K562 (cell line): ENCODE measurements at regions not wholly inside any gene's neighbourhood (a gene's known extent, or its start where the extent isn't known, plus 50 kb on each side); places are given as distances from the start of the nearest gene placed in this dataset.
"Not testable (repeated sequence)": the region's sequence is repeated elsewhere in the genome, so short reads cannot be mapped to it uniquely, and the experiment has no call there.

Source experiments
- ATAC-seq: fragments of 200-7000 bp; cut with Tn5 transposase; 3 replicates; pipeline ENCODE4 v1.9.1; 2020; ENCODE audit warnings: moderate library complexity
- BruUV-seq: library from RNA; stranded (reverse); fragments of 400-500 nt; replicated peaks from 2 replicates; lab custom pipeline; 2021; lab: Mats Ljungman, UMichigan
- CTCF ChIA-PET: fragments of 300-600 bp; formaldehyde crosslinking; extraction: SDS; loops from one replicate; lab custom pipeline; 2021; ENCODE audit warnings: low intra/inter-chr PET ratio; lab: Yijun Ruan, JAX
- POLR2A ChIA-PET: fragments of 300-600, 350-650 bp; sonication (Branson Sonifier 250); formaldehyde crosslinking; extraction: SDS; loops from one replicate; lab custom pipeline; 2021; ENCODE audit warnings: antibody characterized with exemption, inconsistent platforms; lab: Yijun Ruan, JAX
- DNase-seq, 4 experiments: peaks; one replicate each; pipeline versions ENCODE4 v3.0.0 to v3.0.0-alpha.2; 2011 to 2018; ENCODE audit warnings: low spot score in 3 of 4, mixed read lengths in 3 of 4; ENCODE audit errors: extremely low read depth in 1 of 4
- FAIRE-seq: peaks from 2 replicates; lab custom pipeline; 2011; peaks lifted over from hg19 to GRCh38; lab: Jason Lieb, UNC
- H2AFZ ChIP-seq: 2 replicates; pipeline ENCODE4 v1.6.0; 2011; ENCODE audit warnings: low read depth, low read length, control low read depth, inconsistent platforms
- H3K27ac ChIP-seq: fragments of 200-600 bp; 3 replicates; pipeline ENCODE4 v1.8.0; 2011; ENCODE audit warnings: low read depth, mild to moderate bottlenecking, control low read depth, inconsistent platforms, low read length, moderate library complexity, mixed read lengths; ENCODE audit errors: extremely low read depth
- H3K27me3 ChIP-seq, 2 experiments: fragments of 300-600 bp in 1 of 2; 2 replicates in 1 of 2; 3 replicates in 1 of 2; pipeline versions ENCODE4 v1.6.0 to v1.8.0; 2011; ENCODE audit warnings: inconsistent platforms in 2 of 2, low read length in 2 of 2, mild to moderate bottlenecking in 1 of 2, mixed read lengths in 1 of 2, moderate library complexity in 1 of 2; ENCODE audit not compliant: control insufficient read depth in 2 of 2, insufficient read depth in 2 of 2
- H3K36me3 ChIP-seq: fragments of 300-600 bp; 3 replicates; pipeline ENCODE4 v1.8.0; 2011; ENCODE audit warnings: mild to moderate bottlenecking, low read length, inconsistent platforms; ENCODE audit not compliant: control insufficient read depth, insufficient read depth
- H3K4me1 ChIP-seq, 2 experiments: fragments of 200-600 bp in 1 of 2; replicated peaks in 1 of 2; 2 replicates in 1 of 2; 3 replicates in 1 of 2; pipeline versions ENCODE4 v1.5.1 to v1.8.0; 2011; ENCODE audit warnings: inconsistent platforms in 2 of 2, low read length in 2 of 2, mild to moderate bottlenecking in 1 of 2, mixed read lengths in 1 of 2, moderate library complexity in 1 of 2; ENCODE audit not compliant: control insufficient read depth in 2 of 2, insufficient read depth in 2 of 2
- H3K4me2 ChIP-seq: 2 replicates; pipeline ENCODE4 v1.6.1; 2011; ENCODE audit warnings: low read length, control low read depth, inconsistent platforms, mixed read lengths; ENCODE audit not compliant: insufficient read depth
- H3K4me3 ChIP-seq: fragments of 200-600 bp; sonication (generic), shearing (Covaris generic); 2 replicates; pipeline ENCODE4 v1.5.1; 2016; ENCODE audit warnings: control low read depth, inconsistent platforms
- H3K79me2 ChIP-seq: fragments of 200-600 bp; 3 replicates; pipeline ENCODE4 v1.8.0; 2011; ENCODE audit warnings: low read length, inconsistent platforms; ENCODE audit not compliant: control insufficient read depth, insufficient read depth
- H3K9ac ChIP-seq, 2 experiments: 2 replicates each; pipeline versions ENCODE4 v1.6.0 to v1.6.1; 2011; ENCODE audit warnings: low read depth in 2 of 2, low read length in 2 of 2, control low read depth in 1 of 2, inconsistent platforms in 1 of 2, mild to moderate bottlenecking in 1 of 2, mixed read lengths in 1 of 2; ENCODE audit not compliant: insufficient read depth in 1 of 2
- H3K9me1 ChIP-seq: one replicate; pipeline ENCODE4 v1.6.0; 2011; ENCODE audit warnings: inconsistent platforms, mild to moderate bottlenecking, low read length, moderate library complexity; ENCODE audit not compliant: control insufficient read depth, insufficient read depth
- H3K9me3 ChIP-seq: replicated peaks from 2 replicates; pipeline ENCODE4 v1.5.1; 2011; ENCODE audit warnings: low read depth, low read length, inconsistent platforms; ENCODE audit not compliant: control insufficient read depth, insufficient read depth
- H4K20me1 ChIP-seq: replicated peaks from 2 replicates; pipeline ENCODE4 v1.6.1; 2011; ENCODE audit warnings: low read length, inconsistent platforms, mixed read lengths; ENCODE audit not compliant: control insufficient read depth, insufficient read depth
- NFE2L1 ChIP-seq: fragments of 450-650 bp; IDR thresholded peaks from 2 replicates; pipeline ENCODE4 v1.6.1; 2016; ENCODE audit warnings: missing genetic modification characterization, low read depth, mild to moderate bottlenecking, missing compliant biosample characterization, moderate library complexity, borderline replicate concordance
- POLR2AphosphoS5 ChIP-seq: IDR thresholded peaks from 2 replicates; pipeline ENCODE4 v1.6.1; 2011; ENCODE audit warnings: mild to moderate bottlenecking, low read depth, low read length, moderate library complexity; ENCODE audit not compliant: control insufficient read depth, insufficient read depth
- RAD21 ChIP-seq, 2 experiments: fragments of 250-450 bp in 1 of 2; fragments of 450-650 bp in 1 of 2; sonication (Bioruptor Pico) in 1 of 2; formaldehyde crosslinking in 1 of 2; IDR thresholded peaks in 1 of 2; conservative IDR thresholded peaks in 1 of 2; 2 replicates each; pipeline versions ENCODE4 v1.4.0 to v1.8.0; 2020 to 2022; ENCODE audit warnings: mild to moderate bottlenecking in 2 of 2, moderate library complexity in 1 of 2
- ZNF165 ChIP-seq: fragments of 250-450 bp; sonication (Bioruptor Pico); IDR thresholded peaks from 2 replicates; pipeline ENCODE4 v1.4.0; 2020; ENCODE audit warnings: borderline replicate concordance
- WGBS: fragments of 100-300 bp; shearing (Covaris generic); methylation state at CpG from one replicate; pipeline ENCODE4 v1.1.6; 2016; ENCODE audit warnings: low coverage, mixed read lengths; ENCODE audit not compliant: insufficient coverage; ENCODE audit errors: missing lambda C conversion rate; 5-methylcytosine and 5-hydroxymethylcytosine counted together
- in situ Hi-C: fragments of 300-500 bp; cut with MboI; formaldehyde crosslinking; loops from 4 replicates; pipeline ENCODE4 v1.15.0; 2018; ENCODE audit warnings: inconsistent platforms, mixed read lengths
- intact Hi-C: fragments of 100-400 bp; cut with micrococcal nuclease; formaldehyde crosslinking; loops from 2 replicates; pipeline ENCODE4 v1.14.2; 2022

GRCh38 chr10:93127642-93128215 is 54.0 kb downstream of the CYP26A1 start:
- H3K4me2 ChIP-seq, H2AFZ ChIP-seq, FAIRE-seq, H3K9ac ChIP-seq, H3K4me1 ChIP-seq, H3K79me2 ChIP-seq, H4K20me1 ChIP-seq, H3K9me1 ChIP-seq, H3K36me3 ChIP-seq, H3K9me3 ChIP-seq, in situ Hi-C loops, DNase-seq, POLR2A ChIA-PET, H3K27ac ChIP-seq, CTCF ChIA-PET, BruUV-seq, ATAC-seq, intact Hi-C loops, H3K4me3 ChIP-seq: not testable (repeated sequence)
- peaks cover 8 to 10% of the 10 kb centered on the region in 2 experiments; a peak in 3 of 5 replicates for H3K27me3 ChIP-seq
- WGBS = 20% methylated on average over 5 of the region's 9 CpGs

GRCh38 chr10:93131986-93132385 is 58.3 kb downstream of the CYP26A1 start:
- no peak for FAIRE-seq
- BruUV-seq = no TSS peak
- H4K20me1 ChIP-seq = no peaks in the 10 kb centered on the region
- CTCF ChIA-PET = no interaction called here
- no peaks in the 10 kb centered on the region for H3K79me2 ChIP-seq
- H3K9ac ChIP-seq = no peak overlapping the region
- H3K4me2 ChIP-seq = no peak overlapping the region
- no peak overlapping the region for H3K27ac ChIP-seq
- intact Hi-C loops = no loop called here
- peaks cover 8 to 15% of the 10 kb centered on the region in 2 experiments; a peak in 3 of 5 replicates for H3K27me3 ChIP-seq
- TF ChIP-seq NFE2L1 (tag) (no peak), POLR2AphosphoS5 (no peak), RAD21 (CRISPR knock-in tag; conservative IDR thresholded peaks at IDR 0.05 in 1 of 2, IDR thresholded peaks at IDR 0.05 in 1 of 2) (no peak), ZNF165 (no peak)
- TF ChIP-seq, all 486 proteins: peak for 0
- DNase-seq = no peak
- H3K4me3 ChIP-seq = no peak overlapping the region
- no peaks in the 10 kb centered on the region for H3K9me1 ChIP-seq
- no peak overlapping the region for H2AFZ ChIP-seq
- no peaks in the 10 kb centered on the region; the same call in 1 of the 2 replicates for H3K9me3 ChIP-seq
- no peaks in the 10 kb centered on the region for H3K36me3 ChIP-seq
- 2% methylated on average over 6 of the region's 6 CpGs for WGBS
- in situ Hi-C loops = no loop called here
- H3K4me1 ChIP-seq = no peaks in the 10 kb centered on the region
- ATAC-seq = no peak
- POLR2A ChIA-PET = interaction anchor here (1.3 kb wide), 1 partner anchor 10 kb away, joined by 5 read pairs; no protein-coding TSS in a partner anchor
